H9 (cell line): ENCODE measurements at regions not wholly inside any gene's neighbourhood (a gene's known extent, or its start where the extent isn't known, plus 50 kb on each side); places are given as distances from the start of the nearest gene placed in this dataset.

Experiments
- DNase-seq: peaks from one replicate; pipeline ENCODE4 v3.0.0-alpha.2; 2017
- H2AFZ ChIP-seq: one replicate; pipeline ENCODE4 v1.6.1; 2013; ENCODE audit warnings: mild to moderate bottlenecking, low read length, control low read depth, moderate library complexity
- H2AK5ac ChIP-seq: 2 replicates; pipeline ENCODE4 v1.6.1; 2013; ENCODE audit warnings: low read length, control low read depth, mixed read lengths; ENCODE audit not compliant: insufficient read length
- H2BK120ac ChIP-seq: one replicate; pipeline ENCODE4 v1.6.1; 2013; ENCODE audit warnings: low read depth, mild to moderate bottlenecking, low read length, control low read depth, inconsistent platforms; ENCODE audit not compliant: poor library complexity, severe bottlenecking
- H2BK12ac ChIP-seq: 2 replicates; pipeline ENCODE4 v1.6.1; 2013; ENCODE audit warnings: low read length, control low read depth, mixed read lengths, low read depth; ENCODE audit not compliant: insufficient read length
- H2BK15ac ChIP-seq: 2 replicates; pipeline ENCODE4 v1.6.1; 2013; ENCODE audit warnings: low read depth, low read length, control low read depth
- H2BK20ac ChIP-seq: one replicate; pipeline ENCODE4 v1.6.1; 2013; ENCODE audit warnings: low read depth, mild to moderate bottlenecking, low read length, control low read depth, inconsistent platforms; ENCODE audit not compliant: poor library complexity, severe bottlenecking
- H2BK5ac ChIP-seq: 2 replicates; pipeline ENCODE4 v1.6.1; 2013; ENCODE audit warnings: low read length, control low read depth, mixed read lengths; ENCODE audit not compliant: insufficient read length
- H3K14ac ChIP-seq: 2 replicates; pipeline ENCODE4 v1.6.1; 2013; ENCODE audit warnings: low read length, control low read depth; ENCODE audit not compliant: insufficient read depth
- H3K18ac ChIP-seq: 2 replicates; pipeline ENCODE4 v1.6.1; 2013; ENCODE audit warnings: low read depth, mild to moderate bottlenecking, mixed read lengths, low read length, control low read depth; ENCODE audit not compliant: insufficient read length
- H3K23ac ChIP-seq: 2 replicates; pipeline ENCODE4 v1.6.1; 2013; ENCODE audit warnings: low read length, control low read depth, mixed read lengths, low read depth; ENCODE audit not compliant: insufficient read length
- H3K23me2 ChIP-seq: 2 replicates; pipeline ENCODE4 v1.6.1; 2013; ENCODE audit warnings: low read depth, mild to moderate bottlenecking, mixed read lengths, low read length, control low read depth; ENCODE audit not compliant: insufficient read length, poor library complexity, severe bottlenecking
- H3K27ac ChIP-seq: 2 replicates; pipeline ENCODE4 v1.5.1; 2013; ENCODE audit warnings: low read length, control low read depth, mixed read lengths, low read depth; ENCODE audit not compliant: insufficient read length
- H3K27me3 ChIP-seq: 2 replicates; pipeline ENCODE4 v1.6.1; 2013; ENCODE audit warnings: low read length, control low read depth, inconsistent platforms; ENCODE audit not compliant: insufficient read depth
- H3K4ac ChIP-seq: 2 replicates; pipeline ENCODE4 v1.6.1; 2013; ENCODE audit warnings: low read depth, mild to moderate bottlenecking, control low read depth, inconsistent platforms, low read length, moderate library complexity
- H3K4me1 ChIP-seq: 2 replicates; pipeline ENCODE4 v1.6.1; 2013; ENCODE audit warnings: low read length, control low read depth, inconsistent platforms; ENCODE audit not compliant: insufficient read depth
- H3K4me2 ChIP-seq: 2 replicates; pipeline ENCODE4 v1.6.1; 2013; ENCODE audit warnings: low read length, control low read depth, mixed read lengths; ENCODE audit not compliant: insufficient read length, insufficient read depth
- H3K56ac ChIP-seq: 2 replicates; pipeline ENCODE4 v1.6.1; 2013; ENCODE audit warnings: low read depth, mild to moderate bottlenecking, mixed read lengths, low read length, control low read depth; ENCODE audit not compliant: insufficient read length
- H3K79me1 ChIP-seq: 2 replicates; pipeline ENCODE4 v1.6.1; 2013; ENCODE audit warnings: low read depth, mild to moderate bottlenecking, moderate library complexity, low read length, control low read depth, inconsistent platforms; ENCODE audit not compliant: insufficient read depth, poor library complexity, severe bottlenecking
- H3K79me2 ChIP-seq: 2 replicates; pipeline ENCODE4 v1.6.1; 2013; ENCODE audit warnings: low read length, control low read depth, inconsistent platforms; ENCODE audit not compliant: insufficient read depth
- H3K9ac ChIP-seq: 2 replicates; pipeline ENCODE4 v1.6.1; 2013; ENCODE audit warnings: low read length, control low read depth, mixed read lengths; ENCODE audit not compliant: insufficient read length; ENCODE audit errors: extremely low read depth
- H3K9me3 ChIP-seq: one replicate; pipeline ENCODE4 v1.6.1; 2013; ENCODE audit warnings: low read depth, low read length, inconsistent platforms; ENCODE audit not compliant: control insufficient read depth
- H3T11ph ChIP-seq: one replicate; pipeline ENCODE4 v1.6.1; 2013; ENCODE audit warnings: mild to moderate bottlenecking, low read length, control low read depth, inconsistent platforms
- H4K20me1 ChIP-seq: one replicate; pipeline ENCODE4 v1.6.1; 2013; ENCODE audit not compliant: control insufficient read depth, insufficient read length, insufficient read depth
- H4K5ac ChIP-seq: 2 replicates; pipeline ENCODE4 v1.6.1; 2013; ENCODE audit warnings: low read depth, mild to moderate bottlenecking, mixed read lengths, low read length, control low read depth; ENCODE audit not compliant: insufficient read length
- H4K8ac ChIP-seq: replicated peaks from 2 replicates; pipeline ENCODE4 v1.6.1; 2013; ENCODE audit warnings: low read length, control low read depth, mixed read lengths, low read depth; ENCODE audit not compliant: insufficient read length
- H4K91ac ChIP-seq: 2 replicates; pipeline ENCODE4 v1.6.1; 2013; ENCODE audit warnings: low read depth, mild to moderate bottlenecking, moderate library complexity, mixed read lengths, low read length, control low read depth; ENCODE audit not compliant: insufficient read length
- H3K27ac Mint-ChIP-seq, 3 experiments: 2 replicates in 2 of 3; 3 replicates in 1 of 3; pipeline ENCODE4 v1.8.0; 2020 to 2021; ENCODE audit warnings: mixed read lengths in 3 of 3, mild to moderate bottlenecking in 1 of 3, moderate library complexity in 1 of 3
- H3K27me3 Mint-ChIP-seq: 2 replicates; pipeline ENCODE4 v1.8.0; 2021; ENCODE audit warnings: low read depth, mild to moderate bottlenecking, moderate library complexity, mixed read lengths
- H3K36me3 Mint-ChIP-seq, 3 experiments: 2 replicates in 2 of 3; 3 replicates in 1 of 3; pipeline ENCODE4 v1.8.0; 2020 to 2021; ENCODE audit warnings: low read depth in 3 of 3, mixed read lengths in 3 of 3; ENCODE audit not compliant: insufficient read depth in 1 of 3
- H3K4me1 Mint-ChIP-seq, 2 experiments: 2 replicates each; pipeline ENCODE4 v1.8.0; 2020; ENCODE audit warnings: mixed read lengths in 2 of 2
- H3K4me3 Mint-ChIP-seq, 2 experiments: 2 replicates in 1 of 2; 3 replicates in 1 of 2; pipeline ENCODE4 v1.8.0; 2020 to 2021; ENCODE audit warnings: mild to moderate bottlenecking in 2 of 2, mixed read lengths in 2 of 2, moderate library complexity in 1 of 2
- H3K9me3 Mint-ChIP-seq, 2 experiments: 2 replicates in 1 of 2; 3 replicates in 1 of 2; pipeline ENCODE4 v1.8.0; 2020; ENCODE audit warnings: mild to moderate bottlenecking in 2 of 2, mixed read lengths in 2 of 2, moderate library complexity in 1 of 2
- WGBS: extraction: QIAGEN DNeasy Blood & Tissue Kit; methylation state at CpG from one replicate; pipeline ENCODE4 v1.1.7; 2013; ENCODE audit warnings: missing lambda C conversion rate, low lambda C conversion rate, mixed read lengths; ENCODE audit not compliant: insufficient read length; ENCODE audit errors: extremely low coverage; 5-methylcytosine and 5-hydroxymethylcytosine counted together
- TF ChIP-seq, protein P1 (sequence below): fragments of 200-600 bp; sonication (generic); conservative IDR thresholded peaks from 3 replicates; pipeline ENCODE4 v1.8.0; 2021; ENCODE audit warnings: antibody characterized with exemption, mild to moderate bottlenecking

DNA sequence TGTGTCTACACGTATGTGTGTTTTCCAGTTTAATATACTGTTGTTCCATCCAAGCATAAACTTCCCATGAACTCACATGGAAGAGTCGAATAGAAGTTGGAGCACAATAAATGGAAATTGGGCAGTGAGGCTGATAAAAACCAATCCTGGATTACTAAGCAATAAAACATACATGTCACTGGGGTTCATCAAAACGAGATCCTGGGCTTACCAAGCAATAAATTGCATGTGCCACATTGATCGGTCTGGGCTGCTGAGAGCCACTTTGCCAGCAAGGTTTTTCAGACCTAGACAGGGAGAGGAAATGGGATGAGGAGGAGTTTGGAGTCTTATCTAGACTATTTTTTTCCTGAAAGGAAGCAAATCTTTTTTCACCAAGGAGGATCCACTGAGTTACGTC, 322.3 kb upstream of the C16orf82 start:
- Mint-ChIP-seq H3K4me3 (no peak overlapping the region), H3K36me3 (no peaks in the 10 kb centered on the region), H3K27me3 (peaks cover 81% of the 10 kb centered on the region), H3K4me1 (peaks cover 8 to 11% of the 10 kb centered on the region in 2 experiments), H3K27ac (no peak overlapping the region), H3K9me3 (no peaks in the 10 kb centered on the region)
- H3K23ac ChIP-seq = no peak overlapping the region
- H4K20me1 ChIP-seq = no peaks in the 10 kb centered on the region
- no peak overlapping the region for H2AK5ac ChIP-seq
- H3K23me2 ChIP-seq = no peaks in the 10 kb centered on the region
- H3K14ac ChIP-seq = no peak overlapping the region
- no peak overlapping the region for H2BK12ac ChIP-seq
- WGBS = no CpG with 5 or more reads among the region's 5 CpGs
- no peak overlapping the region for H3K27ac ChIP-seq
- H2BK15ac ChIP-seq = no peak overlapping the region
- H3K79me2 ChIP-seq = no peaks in the 10 kb centered on the region
- no peak overlapping the region for H2BK5ac ChIP-seq
- H3K79me1 ChIP-seq = no peaks in the 10 kb centered on the region
- H4K8ac ChIP-seq = no peak overlapping the region
- H3K9ac ChIP-seq = no peak overlapping the region
- no peak overlapping the region for H3K56ac ChIP-seq
- no peaks in the 10 kb centered on the region; the same call in 1 of the 2 replicates for H3K4me1 ChIP-seq
- H2AFZ ChIP-seq = no peak overlapping the region
- TF ChIP-seq, protein P1, sequence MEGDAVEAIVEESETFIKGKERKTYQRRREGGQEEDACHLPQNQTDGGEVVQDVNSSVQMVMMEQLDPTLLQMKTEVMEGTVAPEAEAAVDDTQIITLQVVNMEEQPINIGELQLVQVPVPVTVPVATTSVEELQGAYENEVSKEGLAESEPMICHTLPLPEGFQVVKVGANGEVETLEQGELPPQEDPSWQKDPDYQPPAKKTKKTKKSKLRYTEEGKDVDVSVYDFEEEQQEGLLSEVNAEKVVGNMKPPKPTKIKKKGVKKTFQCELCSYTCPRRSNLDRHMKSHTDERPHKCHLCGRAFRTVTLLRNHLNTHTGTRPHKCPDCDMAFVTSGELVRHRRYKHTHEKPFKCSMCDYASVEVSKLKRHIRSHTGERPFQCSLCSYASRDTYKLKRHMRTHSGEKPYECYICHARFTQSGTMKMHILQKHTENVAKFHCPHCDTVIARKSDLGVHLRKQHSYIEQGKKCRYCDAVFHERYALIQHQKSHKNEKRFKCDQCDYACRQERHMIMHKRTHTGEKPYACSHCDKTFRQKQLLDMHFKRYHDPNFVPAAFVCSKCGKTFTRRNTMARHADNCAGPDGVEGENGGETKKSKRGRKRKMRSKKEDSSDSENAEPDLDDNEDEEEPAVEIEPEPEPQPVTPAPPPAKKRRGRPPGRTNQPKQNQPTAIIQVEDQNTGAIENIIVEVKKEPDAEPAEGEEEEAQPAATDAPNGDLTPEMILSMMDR = no peak
- no peak overlapping the region for H3T11ph ChIP-seq
- no peak overlapping the region for H4K5ac ChIP-seq
- no peak overlapping the region for H2BK20ac ChIP-seq
- H4K91ac ChIP-seq = no peak overlapping the region
- no peak overlapping the region for H3K4me2 ChIP-seq
- peaks cover 24% of the 10 kb centered on the region for H3K27me3 ChIP-seq
- H2BK120ac ChIP-seq = no peak overlapping the region
- DNase-seq = no peak
- H3K18ac ChIP-seq = no peak overlapping the region
- H3K9me3 ChIP-seq = no peaks in the 10 kb centered on the region
- no peak overlapping the region for H3K4ac ChIP-seq
